ENCODE measurements at regions not wholly inside any gene's neighbourhood (a gene's known extent, or its start where the extent isn't known, plus 50 kb on each side); places are given as distances from the start of the nearest gene placed in this dataset.

GRCh38 chr4:173934933-173935620, 348.4 kb downstream of the FBXO8 start:
- no peak for DNase-seq (ENCODE audit: extremely low read depth in 1 of 2, low read depth in 1 of 2)

DNA sequence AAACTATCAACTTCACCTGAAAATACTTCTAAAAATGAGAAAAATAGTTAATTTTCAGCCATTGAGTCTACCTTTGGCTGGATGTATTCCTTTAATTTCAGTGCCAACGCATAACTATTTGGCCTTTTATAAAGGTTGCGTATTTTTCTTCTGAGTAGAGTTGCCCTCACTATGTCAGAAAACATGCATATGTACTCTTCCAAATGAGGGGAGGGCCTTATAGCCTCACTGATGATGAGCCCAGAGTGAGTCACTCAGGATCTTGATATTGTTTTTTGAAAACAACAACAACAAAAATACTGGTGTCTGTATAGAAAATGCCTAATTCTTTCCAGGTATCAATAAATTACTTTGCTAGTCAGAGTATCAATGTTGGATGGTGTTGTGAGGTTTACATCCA, 349.3 kb downstream of the FBXO8 start:
- no peak for DNase-seq (ENCODE audit: extremely low read depth in 1 of 2, low read depth in 1 of 2)

GRCh38 chr4:173932701-173933100, 350.8 kb downstream of the FBXO8 start:
- DNase-seq (ENCODE audit: extremely low read depth in 1 of 2, low read depth in 1 of 2), result no peak

DNA sequence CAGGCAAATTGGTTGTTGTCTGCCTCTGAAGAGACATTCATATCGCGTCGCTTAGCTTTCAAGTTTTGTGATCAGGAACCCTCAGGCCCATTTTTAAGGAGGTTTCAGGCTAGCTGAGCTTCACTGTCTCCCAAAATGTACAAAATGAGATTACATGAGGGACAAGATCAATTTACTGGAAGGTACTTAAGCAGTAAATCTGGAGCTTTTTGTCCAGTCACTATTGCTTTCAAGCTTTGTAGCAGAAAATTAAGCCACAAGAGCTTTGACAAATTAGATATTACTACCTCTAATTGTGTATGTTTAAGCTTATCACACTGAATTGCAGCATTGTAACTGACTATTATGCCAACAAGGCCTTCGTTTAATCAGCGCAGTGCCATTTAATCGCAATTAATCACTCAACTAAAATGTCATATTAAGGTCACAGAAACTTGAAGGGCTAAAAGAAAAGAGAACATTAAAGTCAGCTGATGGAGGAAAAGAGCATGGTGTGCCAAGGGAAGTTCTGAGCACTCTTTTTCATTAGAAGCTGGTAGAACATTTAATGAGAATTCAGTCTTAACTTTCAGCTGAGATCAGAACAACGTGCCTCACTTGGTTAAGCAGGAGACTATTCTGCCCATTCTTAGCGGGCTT, 353.0 kb downstream of the FBXO8 start:
- DNase-seq (ENCODE audit: extremely low read depth in 1 of 2, low read depth in 1 of 2), result no peak

- DNase-seq (ENCODE audit: extremely low read depth in 1 of 2, low read depth in 1 of 2), result no peak
These were observed 353.5 kb downstream of the FBXO8 start for GRCh38 chr4:173929921-173930320.

DNA sequence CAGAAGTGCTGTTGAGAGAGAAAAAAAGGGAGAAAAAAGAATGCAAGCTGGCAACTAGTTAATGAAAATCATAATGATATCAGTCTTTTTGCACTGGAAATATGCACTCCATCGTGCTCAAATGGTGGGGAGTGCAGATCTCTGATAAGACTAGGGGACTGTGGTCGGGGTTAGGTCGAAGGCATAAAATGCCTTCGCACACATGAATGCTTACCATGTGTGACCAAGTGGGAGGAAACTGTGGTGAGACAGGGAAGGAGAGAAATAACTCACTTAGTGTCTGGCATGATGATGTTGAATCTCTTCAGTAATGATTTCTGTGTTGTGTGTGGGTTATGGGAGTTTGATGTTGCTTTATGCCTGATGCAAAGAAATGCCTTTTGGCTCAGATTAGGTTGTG, 358.9 kb downstream of the FBXO8 start:
- no peak for DNase-seq (ENCODE audit: extremely low read depth in 1 of 2, low read depth in 1 of 2)

DNA sequence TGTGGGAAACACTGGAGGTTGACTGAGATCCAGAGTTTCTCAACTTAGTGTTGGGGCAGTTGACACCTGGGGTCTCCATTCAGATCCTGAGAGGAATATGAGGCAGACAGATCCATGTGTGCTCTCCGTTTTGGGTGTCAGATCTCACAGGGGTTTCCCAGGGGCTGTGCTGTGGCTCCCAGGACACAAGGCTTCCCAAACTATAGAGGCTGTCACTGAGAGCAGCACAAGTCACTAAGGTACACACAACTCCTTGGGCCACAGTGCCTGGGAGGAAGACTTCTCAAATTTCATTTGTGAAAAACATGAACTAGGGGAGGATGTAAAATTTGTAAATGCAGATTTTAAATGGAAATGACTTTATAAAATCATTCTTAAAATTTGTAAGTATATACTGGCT, 363.6 kb downstream of the FBXO8 start:
- no peak for DNase-seq (ENCODE audit: extremely low read depth in 1 of 2, low read depth in 1 of 2)

GRCh38 chr4:173919196-173919595, 364.3 kb downstream of the FBXO8 start:
- no peak for DNase-seq (ENCODE audit: extremely low read depth in 1 of 2, low read depth in 1 of 2)

- no peak for DNase-seq (ENCODE audit: extremely low read depth in 1 of 2, low read depth in 1 of 2)
These were observed 366.1 kb downstream of the FBXO8 start for GRCh38 chr4:173917255-173917960.

- no peak for DNase-seq (ENCODE audit: extremely low read depth in 1 of 2, low read depth in 1 of 2)
These were observed 370.0 kb downstream of the FBXO8 start for GRCh38 chr4:173913496-173913895.

GRCh38 chr4:173912384-173912783, 371.1 kb downstream of the FBXO8 start:
- DNase-seq (ENCODE audit: extremely low read depth in 1 of 2, low read depth in 1 of 2), result no peak

DNA sequence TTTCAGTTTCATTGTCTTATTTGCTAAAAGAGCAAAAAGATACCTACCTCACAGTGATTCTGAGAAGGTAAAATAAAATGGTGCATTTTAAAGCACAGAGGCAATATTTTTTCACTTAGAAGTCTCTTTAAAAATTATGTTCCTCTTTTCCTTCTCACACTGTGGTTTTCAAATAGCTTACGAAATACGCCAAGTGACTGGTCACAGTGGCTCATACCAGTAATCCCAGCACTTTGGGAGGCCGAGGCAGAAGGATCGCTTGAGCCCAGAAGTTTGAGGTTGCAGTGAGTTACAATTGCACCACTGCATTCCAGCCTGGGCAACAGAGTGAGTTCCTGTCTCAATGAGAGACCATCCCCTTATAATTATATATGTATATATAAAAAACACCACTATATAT, 372.6 kb downstream of the FBXO8 start:
- DNase-seq (ENCODE audit: extremely low read depth in 1 of 2, low read depth in 1 of 2), result no peak

GRCh38 chr4:173909294-173909693, 374.2 kb downstream of the FBXO8 start:
- no peak for DNase-seq (ENCODE audit: extremely low read depth in 1 of 2, low read depth in 1 of 2)

DNA sequence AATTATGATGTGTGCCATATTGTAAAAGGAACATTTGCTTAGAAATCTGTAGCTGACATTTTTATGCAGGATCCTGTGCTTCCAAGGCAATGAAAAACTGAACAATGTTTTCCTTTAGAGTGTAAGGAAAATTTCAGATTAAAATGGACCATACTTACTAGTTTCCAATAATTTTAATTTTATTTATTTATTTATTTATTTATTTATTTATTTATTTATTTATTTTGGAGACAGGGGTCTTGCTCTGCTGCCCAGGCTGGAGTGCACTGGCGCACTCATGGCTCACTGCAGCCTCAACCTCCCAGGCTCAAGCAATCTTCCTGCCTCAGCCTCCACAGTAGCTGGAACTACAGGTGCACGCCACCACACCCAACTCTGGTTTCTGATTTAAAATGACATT, 369.8 kb upstream of the HAND2 start:
- DNase-seq (ENCODE audit: extremely low read depth in 1 of 2, low read depth in 1 of 2), result no peak

DNA sequence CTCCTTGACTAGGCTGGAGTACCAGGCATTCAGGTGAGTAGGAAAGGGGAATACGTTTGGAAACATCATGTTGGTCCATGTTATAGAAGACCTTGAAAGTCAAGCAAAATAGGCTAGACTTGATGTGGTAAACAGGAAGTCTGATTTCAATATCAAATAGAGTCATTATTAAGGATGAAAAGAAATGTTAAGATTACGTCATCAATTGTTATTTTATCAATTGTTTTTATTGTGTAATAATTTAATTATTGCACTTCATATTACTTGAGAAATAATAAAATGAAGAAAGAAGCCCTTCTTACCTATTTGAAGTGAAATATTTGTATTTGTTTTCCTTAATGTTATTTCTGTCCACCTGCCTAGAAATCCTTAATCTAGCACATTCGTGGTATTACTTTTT, 361.0 kb upstream of the HAND2 start:
- no peak for DNase-seq (ENCODE audit: extremely low read depth in 1 of 2, low read depth in 1 of 2)

- no peak for DNase-seq (ENCODE audit: extremely low read depth in 1 of 2, low read depth in 1 of 2)
These were observed 353.8 kb upstream of the HAND2 start for GRCh38 chr4:173883821-173884220.

DNA sequence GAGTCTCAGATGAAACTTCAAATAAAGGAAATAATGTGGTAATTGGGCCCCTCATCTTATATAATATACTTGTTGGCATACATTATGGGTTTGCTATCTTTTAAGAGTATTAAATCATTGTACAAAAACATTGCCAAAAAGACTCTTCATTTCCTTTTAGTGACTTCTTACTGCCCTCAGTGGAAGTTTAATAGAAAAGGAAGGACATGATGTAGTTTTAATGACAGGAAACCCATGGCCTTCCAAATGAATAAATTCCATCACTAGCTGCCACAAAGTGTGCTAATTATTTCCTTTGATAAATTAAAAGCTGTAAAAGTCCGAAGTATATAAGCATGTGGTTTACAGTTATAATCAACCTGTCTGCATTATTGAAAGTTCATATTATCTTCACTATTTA, 350.9 kb upstream of the HAND2 start:
- DNase-seq (ENCODE audit: extremely low read depth in 1 of 2, low read depth in 1 of 2), result no peak

GRCh38 chr4:173879509-173879908, 349.5 kb upstream of the HAND2 start:
- no peak for DNase-seq (ENCODE audit: extremely low read depth in 1 of 2, low read depth in 1 of 2)

DNA sequence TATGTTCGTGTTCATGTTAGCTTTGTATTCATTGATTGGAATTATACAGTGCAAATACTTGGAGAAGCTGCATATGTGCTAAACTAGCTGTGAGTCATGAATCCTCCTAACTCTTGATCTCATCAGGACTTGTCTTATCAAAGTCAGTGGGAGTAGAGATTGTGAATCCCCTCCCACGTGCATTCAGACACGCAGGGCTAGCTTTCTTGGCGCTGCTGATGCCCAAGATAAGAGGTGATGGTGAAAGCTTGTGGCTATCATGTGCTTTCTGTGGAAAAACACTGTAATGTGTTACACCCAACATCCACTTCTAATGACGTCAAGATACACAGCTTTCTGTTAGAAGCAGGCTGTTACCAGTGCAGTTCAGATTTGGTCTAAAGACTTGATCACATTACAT, 348.7 kb upstream of the HAND2 start:
- no peak for DNase-seq (ENCODE audit: extremely low read depth in 1 of 2, low read depth in 1 of 2)

DNA sequence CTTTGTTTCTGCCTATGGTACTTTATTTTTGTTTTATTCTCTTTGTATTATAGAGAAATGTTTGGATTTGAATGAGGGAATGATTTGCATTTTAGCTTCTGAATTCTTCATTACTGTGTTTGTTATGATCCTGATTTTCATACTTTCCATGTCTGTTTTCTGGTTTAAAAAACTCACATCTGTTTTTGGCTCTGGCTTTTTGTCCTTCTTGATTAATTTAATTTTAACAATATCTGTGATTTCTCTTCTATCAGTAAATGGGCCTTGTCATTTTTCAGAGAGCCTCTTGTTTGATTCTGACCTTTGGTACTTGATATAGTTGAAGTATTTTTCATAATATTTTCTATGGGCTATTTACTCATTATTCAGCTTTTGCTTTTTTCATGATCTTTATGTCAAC, 341.6 kb upstream of the HAND2 start:
- no peak for DNase-seq (ENCODE audit: extremely low read depth in 1 of 2, low read depth in 1 of 2)

DNA sequence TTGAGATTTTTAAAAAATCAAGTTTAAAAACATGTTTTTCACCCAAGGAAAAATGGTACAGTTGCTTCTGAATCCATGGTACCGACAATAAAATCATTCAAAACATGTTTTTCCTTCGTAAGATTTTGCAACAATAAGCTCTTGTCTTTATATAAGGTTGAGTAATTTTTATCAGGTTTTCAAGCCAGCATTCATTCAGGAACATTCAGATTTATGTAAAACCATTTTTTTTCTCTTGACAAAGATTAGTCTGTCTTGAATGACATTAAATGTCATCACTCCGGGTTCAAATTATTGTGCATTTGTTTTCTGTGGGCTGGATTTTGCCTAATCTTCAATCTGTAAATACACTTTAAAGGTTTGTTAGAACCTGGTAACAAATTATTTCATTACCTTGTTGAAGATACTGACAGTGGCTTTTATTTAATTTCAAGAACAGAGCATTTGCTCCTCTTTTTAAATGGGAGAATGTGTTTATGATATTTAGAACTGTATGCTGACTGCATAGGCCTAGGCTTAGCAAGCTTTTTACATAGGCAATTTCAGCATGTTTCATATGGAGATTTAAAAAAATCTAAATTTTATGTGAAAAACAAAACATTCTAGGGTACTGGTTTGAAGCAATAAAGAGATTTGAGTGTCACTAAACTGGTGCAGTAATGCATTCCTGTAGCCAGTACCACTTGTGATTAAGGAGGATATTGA, 336.4 kb upstream of the HAND2 start:
- no peak for DNase-seq (ENCODE audit: extremely low read depth in 1 of 2, low read depth in 1 of 2)

GRCh38 chr4:173862754-173863153, 332.7 kb upstream of the HAND2 start:
- no peak for DNase-seq (ENCODE audit: extremely low read depth in 1 of 2, low read depth in 1 of 2)
